ENCODE measurements at regions not wholly inside any gene's neighbourhood (a gene's known extent, or its start where the extent isn't known, plus 50 kb on each side); places are given as distances from the start of the nearest gene placed in this dataset.
"Not testable (repeated sequence)": the region's sequence is repeated elsewhere in the genome, so short reads cannot be mapped to it uniquely, and the experiment has no call there.

- no peak for DNase-seq
These were observed 101.5 kb upstream of the RAP1B start for GRCh38 chr12:68509242-68509641.

GRCh38 chr12:68510397-68510796 is 100.3 kb upstream of the RAP1B start:
- DNase-seq: no peak

GRCh38 chr12:68514807-68515411 is 95.8 kb upstream of the RAP1B start:
- DNase-seq: no peak

- DNase-seq: no peak
These were observed 94.9 kb upstream of the RAP1B start for GRCh38 chr12:68515793-68516192.

- peak; percentile 83 for DNase-seq
These were observed 89.3 kb upstream of the RAP1B start for GRCh38 chr12:68521321-68521839.

- peak; percentile 39 for DNase-seq
These were observed 88.7 kb upstream of the RAP1B start for GRCh38 chr12:68521848-68522502.

GRCh38 chr12:68529466-68529865 is 81.2 kb upstream of the RAP1B start:
- no peak for DNase-seq

- no peak for DNase-seq
These were observed 80.8 kb upstream of the RAP1B start for GRCh38 chr12:68529869-68530268.

- DNase-seq: no peak
These were observed 80.4 kb upstream of the RAP1B start for GRCh38 chr12:68530299-68530698.

GRCh38 chr12:68530965-68531364 is 79.7 kb upstream of the RAP1B start:
- peak; percentile 83 for DNase-seq

- no peak for DNase-seq
These were observed 78.4 kb upstream of the RAP1B start for GRCh38 chr12:68532204-68532886.

- DNase-seq: no peak
These were observed 77.8 kb upstream of the RAP1B start for GRCh38 chr12:68532887-68533248.

- no peak for DNase-seq
These were observed 76.6 kb upstream of the RAP1B start for GRCh38 chr12:68534108-68534507.

GRCh38 chr12:68536885-68537485 is 73.7 kb upstream of the RAP1B start:
- DNase-seq: no peak

- no peak for DNase-seq
These were observed 73.1 kb upstream of the RAP1B start for GRCh38 chr12:68537571-68537970.

GRCh38 chr12:68538726-68539614 is 71.7 kb upstream of the RAP1B start:
- peak; percentile 55 for DNase-seq

- DNase-seq: no peak
These were observed 71.1 kb upstream of the RAP1B start for GRCh38 chr12:68539615-68539952.

GRCh38 chr12:68540768-68541167 is 69.9 kb upstream of the RAP1B start:
- not testable (repeated sequence) for DNase-seq

- DNase-seq: not testable (repeated sequence)
These were observed 63.4 kb upstream of the RAP1B start for GRCh38 chr12:68547318-68547717.

- not testable (repeated sequence) for DNase-seq
These were observed 58.0 kb upstream of the RAP1B start for GRCh38 chr12:68552605-68553195.

GRCh38 chr12:68557011-68557730 is 53.5 kb upstream of the RAP1B start:
- peak; percentile 94 for DNase-seq
